ENCODE measurements at regions not wholly inside any gene's neighbourhood (a gene's known extent, or its start where the extent isn't known, plus 50 kb on each side); places are given as distances from the start of the nearest gene placed in this dataset.

GRCh38 chr4:169807934-169808509 is 50.3 kb upstream of the HPF1 start:
- DNase-seq, result no peak

Measured in CD4-positive, alpha-beta T cell treated with Interferon gamma for 1 hour (primary cell).